ENCODE measurements at regions not wholly inside any gene's neighbourhood (a gene's known extent, or its start where the extent isn't known, plus 50 kb on each side); places are given as distances from the start of the nearest gene placed in this dataset.

DNA sequence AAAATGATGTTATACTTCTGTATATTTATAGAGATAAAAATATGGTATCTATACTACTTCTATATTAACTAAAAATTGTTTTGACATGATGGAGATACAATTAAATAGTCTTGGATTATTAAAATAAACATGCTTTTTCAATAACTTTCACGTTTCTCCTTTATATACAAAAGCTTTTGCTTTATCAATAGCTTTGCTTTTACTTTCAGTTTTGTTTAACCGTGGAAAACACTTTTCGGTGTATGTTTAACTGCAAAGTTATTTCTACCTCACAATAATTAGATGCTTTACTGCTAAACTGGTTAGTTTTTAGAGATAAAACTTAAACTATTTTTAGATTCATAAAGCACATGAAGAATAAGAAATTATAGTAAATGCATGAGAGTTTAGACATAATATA, 432.1 kb upstream of the PCDH15 start:
- Mint-ChIP-seq H3K36me3 (ENCODE audit: insufficient read depth) (no peaks in the 10 kb centered on the region), H3K9me3 (ENCODE audit: low read depth) (no peaks in the 10 kb centered on the region), H3K27me3 (no peaks in the 10 kb centered on the region), H3K27ac (no peak overlapping the region), H3K4me1 (ENCODE audit: low read depth) (no peaks in the 10 kb centered on the region), H3K4me3 (ENCODE audit: low read depth) (no peak overlapping the region)
- DNase-seq (ENCODE audit: low spot score, unreplicated experiment): no peak
- TF ChIP-seq, protein P1, sequence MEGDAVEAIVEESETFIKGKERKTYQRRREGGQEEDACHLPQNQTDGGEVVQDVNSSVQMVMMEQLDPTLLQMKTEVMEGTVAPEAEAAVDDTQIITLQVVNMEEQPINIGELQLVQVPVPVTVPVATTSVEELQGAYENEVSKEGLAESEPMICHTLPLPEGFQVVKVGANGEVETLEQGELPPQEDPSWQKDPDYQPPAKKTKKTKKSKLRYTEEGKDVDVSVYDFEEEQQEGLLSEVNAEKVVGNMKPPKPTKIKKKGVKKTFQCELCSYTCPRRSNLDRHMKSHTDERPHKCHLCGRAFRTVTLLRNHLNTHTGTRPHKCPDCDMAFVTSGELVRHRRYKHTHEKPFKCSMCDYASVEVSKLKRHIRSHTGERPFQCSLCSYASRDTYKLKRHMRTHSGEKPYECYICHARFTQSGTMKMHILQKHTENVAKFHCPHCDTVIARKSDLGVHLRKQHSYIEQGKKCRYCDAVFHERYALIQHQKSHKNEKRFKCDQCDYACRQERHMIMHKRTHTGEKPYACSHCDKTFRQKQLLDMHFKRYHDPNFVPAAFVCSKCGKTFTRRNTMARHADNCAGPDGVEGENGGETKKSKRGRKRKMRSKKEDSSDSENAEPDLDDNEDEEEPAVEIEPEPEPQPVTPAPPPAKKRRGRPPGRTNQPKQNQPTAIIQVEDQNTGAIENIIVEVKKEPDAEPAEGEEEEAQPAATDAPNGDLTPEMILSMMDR (IDR thresholded peaks at IDR 0.05; ENCODE audit: unreplicated experiment): no peak

DNA sequence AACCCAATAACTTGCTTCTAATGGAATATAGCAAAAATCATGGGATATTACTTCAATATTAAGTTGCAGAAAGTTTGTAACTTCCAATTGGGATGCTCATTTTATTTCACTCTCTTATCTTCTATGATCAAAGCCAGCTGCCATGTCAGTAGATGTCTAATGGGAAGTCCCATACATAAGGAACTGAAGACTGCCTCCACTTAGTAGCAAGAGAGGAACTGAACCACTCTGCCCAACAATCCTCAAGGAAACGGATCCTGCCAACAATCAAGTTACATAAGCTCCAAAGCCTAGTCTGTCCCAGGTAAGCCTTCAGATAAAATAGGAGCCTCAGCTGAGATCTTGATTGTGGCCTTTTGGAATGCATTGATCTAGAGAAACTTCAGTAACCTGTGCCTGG, 431.5 kb upstream of the PCDH15 start:
- no peak for DNase-seq (ENCODE audit: low spot score, unreplicated experiment)
- no peaks in the 10 kb centered on the region for H3K9me3 Mint-ChIP-seq (ENCODE audit: low read depth)
- no peaks in the 10 kb centered on the region for H3K4me1 Mint-ChIP-seq (ENCODE audit: low read depth)
- no peaks in the 10 kb centered on the region for H3K36me3 Mint-ChIP-seq (ENCODE audit: insufficient read depth)
- H3K4me3 Mint-ChIP-seq (ENCODE audit: low read depth): no peak overlapping the region
- H3K27ac Mint-ChIP-seq: no peak overlapping the region
- H3K27me3 Mint-ChIP-seq: no peaks in the 10 kb centered on the region
- TF ChIP-seq, protein P1 (IDR thresholded peaks at IDR 0.05; ENCODE audit: unreplicated experiment): no peak

DNA sequence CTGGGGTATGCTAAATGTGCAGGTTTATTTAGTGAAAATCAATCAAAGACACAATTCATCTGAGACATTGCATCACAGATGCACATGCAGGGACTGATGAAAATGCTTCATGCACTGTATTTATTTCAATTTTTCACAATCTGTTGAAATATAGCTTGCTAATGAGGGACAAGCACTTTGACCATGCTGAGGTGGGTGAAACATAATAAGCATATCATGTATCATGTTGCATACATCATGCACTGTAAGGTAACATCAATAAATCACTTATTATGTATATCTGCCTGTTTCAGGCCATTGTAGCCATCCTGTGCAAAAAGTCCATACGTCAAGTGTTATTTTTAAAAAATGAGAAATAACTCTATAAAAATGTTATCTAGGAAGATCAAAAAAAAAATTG, 426.9 kb upstream of the PCDH15 start:
- no peak overlapping the region for H3K4me3 Mint-ChIP-seq (ENCODE audit: low read depth)

DNA sequence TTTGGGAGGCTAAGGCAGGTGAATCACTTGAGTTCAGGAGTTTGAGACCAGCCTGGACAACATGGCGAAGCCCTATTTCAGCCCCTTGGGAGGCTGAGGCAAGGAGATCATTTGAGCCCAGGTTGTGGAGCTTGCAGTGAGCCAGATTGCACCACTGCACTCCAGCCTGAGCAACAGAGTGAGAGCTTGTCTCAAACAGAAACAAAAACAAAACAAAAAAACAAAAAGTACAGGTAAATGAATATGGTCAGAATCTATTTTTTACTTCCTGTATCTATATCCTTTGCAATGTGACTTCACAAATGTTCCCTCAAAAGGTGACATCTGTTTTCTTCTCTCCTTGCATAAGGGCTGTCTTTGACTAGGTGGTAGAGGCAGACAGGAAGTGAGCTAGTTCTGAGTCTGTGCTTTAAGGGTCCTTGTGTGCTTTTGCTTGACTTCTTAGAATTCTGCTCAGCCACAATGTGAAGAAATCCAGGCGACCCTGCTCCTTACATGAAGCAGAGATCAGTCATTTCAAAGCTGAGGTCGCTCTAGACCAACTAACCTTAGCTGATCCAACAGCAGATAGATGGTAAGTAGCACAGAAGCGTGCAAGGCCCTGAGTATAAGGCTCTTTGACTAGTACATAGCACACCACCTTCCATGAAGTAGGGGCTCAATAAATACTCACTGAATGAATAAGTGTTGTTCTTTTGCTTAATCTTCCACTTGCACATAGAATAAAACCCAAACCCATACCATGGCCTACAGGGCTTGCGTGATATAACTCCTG, 423.2 kb upstream of the PCDH15 start:
- Mint-ChIP-seq H3K4me3 (ENCODE audit: low read depth) (no peak overlapping the region), H3K36me3 (ENCODE audit: insufficient read depth) (no peaks in the 10 kb centered on the region), H3K27ac (no peak overlapping the region), H3K27me3 (no peaks in the 10 kb centered on the region), H3K4me1 (ENCODE audit: low read depth) (peaks cover 2% of the 10 kb centered on the region), H3K9me3 (ENCODE audit: low read depth) (no peaks in the 10 kb centered on the region)
- no peak for DNase-seq (ENCODE audit: low spot score, unreplicated experiment)
- TF ChIP-seq, protein P1 (IDR thresholded peaks at IDR 0.05; ENCODE audit: unreplicated experiment): no peak

More for the DNA sequence above, 426.9 kb upstream of the PCDH15 start:
- TF ChIP-seq, protein P1 (IDR thresholded peaks at IDR 0.05; ENCODE audit: unreplicated experiment): no peak
- Mint-ChIP-seq H3K27me3 (no peaks in the 10 kb centered on the region), H3K4me1 (ENCODE audit: low read depth) (peaks cover 2% of the 10 kb centered on the region), H3K9me3 (ENCODE audit: low read depth) (no peaks in the 10 kb centered on the region), H3K27ac (no peak overlapping the region), H3K36me3 (ENCODE audit: insufficient read depth) (no peaks in the 10 kb centered on the region)
- no peak for DNase-seq (ENCODE audit: low spot score, unreplicated experiment)

DNA sequence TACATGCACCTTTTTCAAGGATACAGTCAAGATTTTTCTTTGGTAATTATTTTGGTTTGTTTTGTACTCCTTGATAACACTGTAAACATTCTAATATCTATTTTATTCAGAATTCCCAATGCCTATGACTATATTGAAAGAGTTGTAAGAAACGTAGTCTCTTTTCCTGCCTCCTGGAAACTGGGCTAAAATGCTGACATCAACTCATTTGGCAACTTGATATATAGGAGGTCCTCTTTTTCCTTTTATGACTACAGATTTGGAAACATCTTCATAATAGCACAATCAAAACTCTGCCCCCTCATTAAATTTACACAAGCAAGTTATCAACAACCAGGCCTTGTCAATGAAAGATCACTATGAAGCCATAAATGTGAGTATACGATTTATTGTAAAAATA, 422.3 kb upstream of the PCDH15 start:
- Mint-ChIP-seq H3K9me3 (ENCODE audit: low read depth) (no peaks in the 10 kb centered on the region), H3K4me3 (ENCODE audit: low read depth) (no peak overlapping the region), H3K4me1 (ENCODE audit: low read depth) (peaks cover 6% of the 10 kb centered on the region)

More for the DNA sequence above, 422.3 kb upstream of the PCDH15 start:
- Mint-ChIP-seq H3K27ac (no peak overlapping the region), H3K36me3 (ENCODE audit: insufficient read depth) (no peaks in the 10 kb centered on the region), H3K27me3 (no peaks in the 10 kb centered on the region)
- TF ChIP-seq, protein P1 (IDR thresholded peaks at IDR 0.05; ENCODE audit: unreplicated experiment): no peak
- no peak for DNase-seq (ENCODE audit: low spot score, unreplicated experiment)
